ENCODE measurements at regions not wholly inside any gene's neighbourhood (a gene's known extent, or its start where the extent isn't known, plus 50 kb on each side); places are given as distances from the start of the nearest gene placed in this dataset.

DNA sequence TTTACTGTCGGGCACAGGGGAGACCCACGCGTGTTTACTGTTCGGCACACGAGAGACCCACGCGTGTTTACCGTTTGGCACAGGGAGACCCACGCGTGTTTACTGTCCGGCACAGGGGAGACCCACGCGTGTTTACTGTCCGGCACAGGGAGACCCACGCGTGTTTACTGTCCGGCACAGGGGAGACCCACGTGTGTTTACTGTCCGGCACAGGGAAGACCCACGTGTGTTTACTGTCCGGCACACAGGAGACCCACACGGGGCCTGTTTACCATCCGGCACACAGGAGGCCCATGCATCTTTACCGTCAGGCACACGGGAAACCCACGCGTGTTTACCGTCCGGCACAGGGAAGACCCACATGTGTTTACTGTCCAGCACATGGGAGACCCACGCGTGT lies 525.1 kb downstream of the BRD1 start:
- Histone ChIP-seq H4K20me1 (ENCODE audit: insufficient read depth, low read length) (no peaks in the 10 kb centered on the region), H3K9me1 (ENCODE audit: insufficient read depth, low read length) (no peaks in the 10 kb centered on the region), H2AK5ac (ENCODE audit: low read depth, low read length) (no peak overlapping the region), H3K4ac (ENCODE audit: low read depth, low read length) (no peak overlapping the region), H3K9ac (ENCODE audit: low read depth, low read length) (no peak overlapping the region), H2AK9ac (replicated peaks; ENCODE audit: low read depth, low read length, poor library complexity) (no peak overlapping the region), H3K9me3 (ENCODE audit: control insufficient read depth, insufficient read depth, low read length) (peaks cover 67% of the 10 kb centered on the region), H3K79me1 (ENCODE audit: low read depth in 1 of 2, low read length in 2 of 2) (no peaks in the 10 kb centered on the region), H4K5ac (ENCODE audit: low read depth, low read length) (no peak overlapping the region), H3K18ac (ENCODE audit: low read depth, low read length) (no peak overlapping the region), H3K27ac (ENCODE audit: insufficient read depth, low read length) (no peak overlapping the region), H2BK15ac (ENCODE audit: low read depth, low read length) (no peak overlapping the region), H3K56ac (ENCODE audit: extremely low read depth, insufficient read depth, low read length) (no peak overlapping the region), H3K4me3 (ENCODE audit: insufficient read depth, low read depth, low read length) (no peak overlapping the region), H3K36me3 (ENCODE audit: control insufficient read depth, insufficient read depth, low read length) (no peaks in the 10 kb centered on the region), H2BK20ac (ENCODE audit: low read depth, low read length) (no peak overlapping the region), H3K23ac (ENCODE audit: low read depth, low read length) (no peak overlapping the region), H2AFZ (replicated peaks; ENCODE audit: low read length, poor library complexity) (no peak overlapping the region), H2BK120ac (ENCODE audit: low read depth, low read length) (no peak overlapping the region), H3K4me1 (ENCODE audit: control insufficient read depth, insufficient read depth, low read length) (no peaks in the 10 kb centered on the region), H3K14ac (replicated peaks; ENCODE audit: low read depth, low read length) (no peak overlapping the region), H4K91ac (ENCODE audit: insufficient read depth, low read depth, low read length) (no peak overlapping the region), H4K8ac (ENCODE audit: low read depth in 2 of 2, low read length in 2 of 2) (no peak overlapping the region), H3K4me2 (ENCODE audit: low read depth, low read length) (no peak overlapping the region), H2BK5ac (ENCODE audit: low read depth, low read length, poor library complexity, severe bottlenecking) (no peak overlapping the region), H3K27me3 (ENCODE audit: control insufficient read depth, insufficient read depth, low read length) (no peaks in the 10 kb centered on the region)
- in situ Hi-C loops (cut with MboI; ENCODE audit: low sequenced_read_pairs) (no loop called here), intact Hi-C loops (cut with micrococcal nuclease) (no loop called here), dilution Hi-C loops (cut with HindIII; ENCODE audit: low sequenced_read_pairs, unreplicated experiment) (no loop called here)
- BruUV-seq (replicated peaks) = no TSS peak
- DNase-seq (no peak), ATAC-seq (ENCODE audit: low read depth) (no peak)
- POLR2A ChIA-PET (ENCODE audit: unreplicated experiment) = no interaction called here
- 87% methylated on average over 29 of the region's 31 CpGs; no CpG with 5 or more reads in 1 of the 2 experiments for WGBS, 2 experiments (ENCODE audit: extremely low coverage in 2 of 2, insufficient read length in 1 of 2)
- CTCF ChIA-PET = no interaction called here
- TF ChIP-seq FOS (IDR thresholded peaks at IDR 0.05; ENCODE audit: low read depth, low read length) = no peak
- TF ChIP-seq RFX5 (IDR thresholded peaks at IDR 0.05; ENCODE audit: low read depth, low read length) = no peak
- no peak for TF ChIP-seq CEBPB (IDR thresholded peaks at IDR 0.05; ENCODE audit: low read depth, low read length)
- TF ChIP-seq, protein P1, sequence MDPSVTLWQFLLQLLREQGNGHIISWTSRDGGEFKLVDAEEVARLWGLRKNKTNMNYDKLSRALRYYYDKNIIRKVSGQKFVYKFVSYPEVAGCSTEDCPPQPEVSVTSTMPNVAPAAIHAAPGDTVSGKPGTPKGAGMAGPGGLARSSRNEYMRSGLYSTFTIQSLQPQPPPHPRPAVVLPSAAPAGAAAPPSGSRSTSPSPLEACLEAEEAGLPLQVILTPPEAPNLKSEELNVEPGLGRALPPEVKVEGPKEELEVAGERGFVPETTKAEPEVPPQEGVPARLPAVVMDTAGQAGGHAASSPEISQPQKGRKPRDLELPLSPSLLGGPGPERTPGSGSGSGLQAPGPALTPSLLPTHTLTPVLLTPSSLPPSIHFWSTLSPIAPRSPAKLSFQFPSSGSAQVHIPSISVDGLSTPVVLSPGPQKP (IDR thresholded peaks at IDR 0.05; ENCODE audit: borderline replicate concordance, low read depth, low read length) = no peak
- TF ChIP-seq RAD21 (IDR thresholded peaks at IDR 0.05; ENCODE audit: low read length) = no peak
- TF ChIP-seq, protein P2, sequence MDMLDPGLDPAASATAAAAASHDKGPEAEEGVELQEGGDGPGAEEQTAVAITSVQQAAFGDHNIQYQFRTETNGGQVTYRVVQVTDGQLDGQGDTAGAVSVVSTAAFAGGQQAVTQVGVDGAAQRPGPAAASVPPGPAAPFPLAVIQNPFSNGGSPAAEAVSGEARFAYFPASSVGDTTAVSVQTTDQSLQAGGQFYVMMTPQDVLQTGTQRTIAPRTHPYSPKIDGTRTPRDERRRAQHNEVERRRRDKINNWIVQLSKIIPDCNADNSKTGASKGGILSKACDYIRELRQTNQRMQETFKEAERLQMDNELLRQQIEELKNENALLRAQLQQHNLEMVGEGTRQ (IDR thresholded peaks at IDR 0.05; ENCODE audit: low read depth, low read length) = no peak
- no peak for TF ChIP-seq SMC3 (IDR thresholded peaks at IDR 0.05; ENCODE audit: low read depth, low read length)
- TF ChIP-seq RCOR1 (IDR thresholded peaks at IDR 0.05; ENCODE audit: insufficient replicate concordance, low read length) = no peak
- TF ChIP-seq MAZ (IDR thresholded peaks at IDR 0.05; ENCODE audit: borderline replicate concordance, low read depth, low read length) = no peak
- no peak for TF ChIP-seq MAFK (IDR thresholded peaks at IDR 0.05; ENCODE audit: low read depth, low read length)
- no peak for TF ChIP-seq BHLHE40 (IDR thresholded peaks at IDR 0.05; ENCODE audit: low read depth, low read length)
- no peak for TF ChIP-seq NFE2L2 (IDR thresholded peaks at IDR 0.05; ENCODE audit: low read depth, low read length)
- no peak for TF ChIP-seq MXI1 (IDR thresholded peaks at IDR 0.05; ENCODE audit: borderline replicate concordance, low read depth, low read length)
- no peak for TF ChIP-seq POLR2A (IDR thresholded peaks at IDR 0.05; ENCODE audit: low read depth, low read length)
- TF ChIP-seq, protein P3, sequence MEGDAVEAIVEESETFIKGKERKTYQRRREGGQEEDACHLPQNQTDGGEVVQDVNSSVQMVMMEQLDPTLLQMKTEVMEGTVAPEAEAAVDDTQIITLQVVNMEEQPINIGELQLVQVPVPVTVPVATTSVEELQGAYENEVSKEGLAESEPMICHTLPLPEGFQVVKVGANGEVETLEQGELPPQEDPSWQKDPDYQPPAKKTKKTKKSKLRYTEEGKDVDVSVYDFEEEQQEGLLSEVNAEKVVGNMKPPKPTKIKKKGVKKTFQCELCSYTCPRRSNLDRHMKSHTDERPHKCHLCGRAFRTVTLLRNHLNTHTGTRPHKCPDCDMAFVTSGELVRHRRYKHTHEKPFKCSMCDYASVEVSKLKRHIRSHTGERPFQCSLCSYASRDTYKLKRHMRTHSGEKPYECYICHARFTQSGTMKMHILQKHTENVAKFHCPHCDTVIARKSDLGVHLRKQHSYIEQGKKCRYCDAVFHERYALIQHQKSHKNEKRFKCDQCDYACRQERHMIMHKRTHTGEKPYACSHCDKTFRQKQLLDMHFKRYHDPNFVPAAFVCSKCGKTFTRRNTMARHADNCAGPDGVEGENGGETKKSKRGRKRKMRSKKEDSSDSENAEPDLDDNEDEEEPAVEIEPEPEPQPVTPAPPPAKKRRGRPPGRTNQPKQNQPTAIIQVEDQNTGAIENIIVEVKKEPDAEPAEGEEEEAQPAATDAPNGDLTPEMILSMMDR (conservative IDR thresholded peaks at IDR 0.05; ENCODE audit: low read depth, low read length) = no peak
- TF ChIP-seq CHD1 (IDR thresholded peaks at IDR 0.05; ENCODE audit: low read depth, low read length) = no peak

Data from IMR-90 (cell line).